ENCODE measurements at regions not wholly inside any gene's neighbourhood (a gene's known extent, or its start where the extent isn't known, plus 50 kb on each side); places are given as distances from the start of the nearest gene placed in this dataset.

DNA sequence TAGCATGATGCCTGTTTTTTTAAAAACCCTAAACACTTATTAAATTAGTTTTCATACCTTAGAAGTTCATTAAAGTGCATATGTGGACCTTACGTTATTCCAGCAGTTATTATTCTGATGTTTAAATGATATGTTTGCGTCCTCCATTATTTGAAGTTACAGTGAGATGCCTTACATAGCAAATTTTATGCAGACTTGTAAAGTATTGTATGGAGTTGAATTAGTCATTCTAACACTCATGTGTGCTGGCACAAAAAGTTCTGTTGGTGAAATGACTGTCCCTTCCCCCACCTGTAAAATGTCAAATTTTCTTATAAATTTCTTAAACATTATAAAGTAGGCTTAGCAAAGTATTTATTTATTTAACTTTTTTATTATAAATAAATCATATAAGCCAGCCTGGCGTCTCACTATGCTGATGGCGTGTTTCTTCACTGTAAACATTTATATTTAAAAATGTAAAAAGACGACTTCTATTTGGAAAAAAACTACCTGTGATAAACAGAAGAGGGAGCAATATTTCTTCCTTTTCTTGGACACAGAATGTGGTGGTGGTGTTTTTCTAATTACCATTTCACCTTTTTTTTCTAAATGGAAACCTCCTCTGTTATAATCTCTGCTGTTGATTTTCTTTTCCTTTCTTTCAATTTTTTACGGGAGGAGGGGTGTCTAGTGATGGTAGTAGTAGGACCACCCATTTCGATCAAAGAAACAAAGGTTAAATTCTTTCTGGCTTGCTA, 155.4 kb downstream of the RFPL4B start:
- ChIA-PET POLR2A (no interaction called here), CTCF (interaction anchor here (0.7 to 1.2 kb wide), 8 partner anchors 9 to 407 kb away, joined by 3 to 8 read pairs (median 4); no protein-coding TSS in a partner anchor)
- no peak for DNase-seq (ENCODE audit: low read depth)
- TF ChIP-seq, protein P1, sequence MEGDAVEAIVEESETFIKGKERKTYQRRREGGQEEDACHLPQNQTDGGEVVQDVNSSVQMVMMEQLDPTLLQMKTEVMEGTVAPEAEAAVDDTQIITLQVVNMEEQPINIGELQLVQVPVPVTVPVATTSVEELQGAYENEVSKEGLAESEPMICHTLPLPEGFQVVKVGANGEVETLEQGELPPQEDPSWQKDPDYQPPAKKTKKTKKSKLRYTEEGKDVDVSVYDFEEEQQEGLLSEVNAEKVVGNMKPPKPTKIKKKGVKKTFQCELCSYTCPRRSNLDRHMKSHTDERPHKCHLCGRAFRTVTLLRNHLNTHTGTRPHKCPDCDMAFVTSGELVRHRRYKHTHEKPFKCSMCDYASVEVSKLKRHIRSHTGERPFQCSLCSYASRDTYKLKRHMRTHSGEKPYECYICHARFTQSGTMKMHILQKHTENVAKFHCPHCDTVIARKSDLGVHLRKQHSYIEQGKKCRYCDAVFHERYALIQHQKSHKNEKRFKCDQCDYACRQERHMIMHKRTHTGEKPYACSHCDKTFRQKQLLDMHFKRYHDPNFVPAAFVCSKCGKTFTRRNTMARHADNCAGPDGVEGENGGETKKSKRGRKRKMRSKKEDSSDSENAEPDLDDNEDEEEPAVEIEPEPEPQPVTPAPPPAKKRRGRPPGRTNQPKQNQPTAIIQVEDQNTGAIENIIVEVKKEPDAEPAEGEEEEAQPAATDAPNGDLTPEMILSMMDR (IDR thresholded peaks at IDR 0.05; ENCODE audit: insufficient read depth, low read depth, low read length), result peak; percentile 46
- no peaks in the 10 kb centered on the region for H3K27me3 ChIP-seq (ENCODE audit: control insufficient read depth, insufficient read depth, low read length)
- no peak overlapping the region for H3K4me3 ChIP-seq (ENCODE audit: low read depth, low read length)
- H3K36me3 ChIP-seq (ENCODE audit: control insufficient read depth, insufficient read depth, low read length), result no peaks in the 10 kb centered on the region

DNA sequence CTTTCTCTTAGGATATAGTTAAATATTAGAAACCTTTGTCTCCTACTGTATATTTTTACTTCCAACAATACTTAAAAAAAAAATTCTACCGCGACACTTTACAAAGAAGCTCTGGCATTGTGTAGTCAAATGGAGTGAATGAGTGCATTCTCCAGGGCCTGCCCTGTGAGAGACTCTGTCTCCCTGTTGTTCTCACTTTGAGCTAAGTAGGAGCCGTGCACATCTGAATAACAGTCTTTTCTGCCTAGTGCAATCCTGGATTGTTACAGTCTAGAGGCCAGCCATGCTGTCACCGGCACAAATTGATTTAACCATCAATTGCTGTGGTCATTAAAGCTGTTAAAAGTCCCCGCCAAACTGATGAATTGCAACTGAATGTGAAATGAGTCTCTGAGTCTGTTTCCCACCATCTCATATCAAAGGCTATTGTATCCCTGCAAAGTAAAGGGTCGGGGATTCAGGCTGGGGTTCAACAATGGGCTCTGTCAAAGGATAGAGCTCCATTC, 156.0 kb downstream of the RFPL4B start:
- ChIA-PET CTCF (interaction anchor here (0.7 to 1.2 kb wide), 13 partner anchors 8 to 1434 kb away, joined by 3 to 8 read pairs (median 4); no protein-coding TSS in a partner anchor), POLR2A (no interaction called here)
- TF ChIP-seq, protein P1 (IDR thresholded peaks at IDR 0.05; ENCODE audit: insufficient read depth, low read depth, low read length), result no peak
- H3K4me3 ChIP-seq (ENCODE audit: low read depth, low read length), result no peak overlapping the region
- H3K27me3 ChIP-seq (ENCODE audit: control insufficient read depth, insufficient read depth, low read length), result no peaks in the 10 kb centered on the region
- no peak for DNase-seq (ENCODE audit: low read depth)
- H3K36me3 ChIP-seq (ENCODE audit: control insufficient read depth, insufficient read depth, low read length), result no peaks in the 10 kb centered on the region

DNA sequence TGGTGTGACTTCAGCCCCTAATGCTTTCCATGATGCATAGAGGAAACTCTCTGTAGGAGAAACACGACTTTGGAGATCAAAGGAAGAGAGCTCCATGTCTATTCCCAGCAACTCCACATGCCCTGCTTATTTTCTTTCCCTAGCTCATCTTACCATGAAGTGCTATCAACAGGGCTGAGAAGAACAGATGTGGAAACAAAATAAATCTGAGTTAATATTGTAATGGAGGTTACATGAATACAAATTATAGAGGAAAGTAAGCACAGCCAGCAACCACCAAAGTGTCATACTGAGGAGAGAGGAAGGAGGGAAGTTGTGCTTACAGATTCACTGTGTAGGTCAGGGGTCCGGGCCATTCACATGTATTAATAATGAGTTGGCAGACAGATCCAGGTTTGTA, 157.5 kb downstream of the RFPL4B start:
- no peaks in the 10 kb centered on the region for H3K36me3 ChIP-seq (ENCODE audit: control insufficient read depth, insufficient read depth, low read length)
- no peak for DNase-seq (ENCODE audit: low read depth)
- no peak overlapping the region for H3K4me3 ChIP-seq (ENCODE audit: low read depth, low read length)
- ChIA-PET POLR2A (no interaction called here), CTCF (no interaction called here)
- TF ChIP-seq, protein P1 (IDR thresholded peaks at IDR 0.05; ENCODE audit: insufficient read depth, low read depth, low read length), result no peak
- H3K27me3 ChIP-seq (ENCODE audit: control insufficient read depth, insufficient read depth, low read length), result no peaks in the 10 kb centered on the region

DNA sequence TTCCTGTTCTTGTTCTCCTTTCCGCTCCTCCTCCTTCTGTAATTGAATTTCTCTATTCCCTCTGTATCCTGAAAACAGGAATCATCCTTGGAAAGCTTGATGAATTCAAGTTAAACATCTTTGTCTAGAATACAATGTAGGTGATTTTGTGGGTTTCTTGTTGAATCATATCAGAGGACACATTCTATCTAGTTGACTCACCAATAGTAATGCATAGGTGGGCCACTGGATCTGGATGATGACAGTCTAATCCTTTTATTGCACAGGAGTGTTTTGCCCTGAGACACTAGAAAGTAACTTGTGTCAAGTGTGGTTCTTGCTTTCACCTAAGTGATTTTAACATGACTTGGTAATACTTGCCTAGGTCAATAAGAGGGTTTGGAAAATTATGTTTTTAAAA, 164.3 kb downstream of the RFPL4B start:
- no peak for DNase-seq (ENCODE audit: low read depth)
- Histone ChIP-seq H3K27me3 (ENCODE audit: control insufficient read depth, insufficient read depth, low read length) (no peaks in the 10 kb centered on the region), H3K4me3 (ENCODE audit: low read depth, low read length) (no peak overlapping the region), H3K36me3 (ENCODE audit: control insufficient read depth, insufficient read depth, low read length) (no peaks in the 10 kb centered on the region)
- TF ChIP-seq, protein P1 (IDR thresholded peaks at IDR 0.05; ENCODE audit: insufficient read depth, low read depth, low read length), result no peak
- ChIA-PET CTCF (interaction anchor here (1.1 kb wide), 1 partner anchor 8 kb away, joined by 7 read pairs; no protein-coding TSS in a partner anchor), POLR2A (interaction anchor here (0.6 kb wide), 1 partner anchor 179 kb away, joined by 3 read pairs; no protein-coding TSS in a partner anchor)

DNA sequence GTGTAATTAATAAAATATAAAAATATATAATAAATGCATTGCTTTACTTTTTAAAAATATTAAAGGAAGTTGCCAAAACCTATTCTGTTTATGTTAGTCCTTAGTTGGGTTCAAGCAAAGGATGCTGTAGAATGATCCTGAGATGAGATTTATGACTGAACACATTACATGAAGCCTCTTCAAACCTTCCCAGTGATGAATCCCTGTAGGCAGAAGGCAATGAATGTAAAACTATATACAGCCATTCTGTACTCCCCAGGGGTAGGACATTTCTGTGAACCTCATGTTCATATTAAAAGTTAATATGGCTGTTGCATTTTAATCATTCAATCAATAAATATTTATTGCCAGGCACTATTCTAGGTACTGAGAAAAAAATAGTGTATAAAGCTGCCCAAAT, 166.0 kb downstream of the RFPL4B start:
- Histone ChIP-seq H3K4me3 (ENCODE audit: low read depth, low read length) (no peak overlapping the region), H3K36me3 (ENCODE audit: control insufficient read depth, insufficient read depth, low read length) (no peaks in the 10 kb centered on the region), H3K27me3 (ENCODE audit: control insufficient read depth, insufficient read depth, low read length) (no peaks in the 10 kb centered on the region)
- no peak for DNase-seq (ENCODE audit: low read depth)
- ChIA-PET POLR2A (no interaction called here), CTCF (no interaction called here)
- TF ChIP-seq, protein P1 (IDR thresholded peaks at IDR 0.05; ENCODE audit: insufficient read depth, low read depth, low read length), result no peak

Data from BJ (cell line).